Gastrocnemius medialis (tissue), 4 donors: ENCODE measurements at regions not wholly inside any gene's neighbourhood (a gene's known extent, or its start where the extent isn't known, plus 50 kb on each side); places are given as distances from the start of the nearest gene placed in this dataset.
"Not testable (repeated sequence)": the region's sequence is repeated elsewhere in the genome, so short reads cannot be mapped to it uniquely, and the experiment has no call there.

ENCODE experiments used
- ATAC-seq, 2 donors: fragments of 150-250 bp; one replicate each; pipeline ENCODE4 v1.9.1; 2016
- DNase-seq, 2 donors: peaks; one replicate each; pipeline ENCODE4 v3.0.0-alpha.2; 2019
- H3K27ac ChIP-seq, 4 donors: fragments of 200-600 bp; sonication (generic); 1 replicate in 1 of 4; 2 replicates in 3 of 4; pipeline ENCODE4 v1.5.1; 2016 to 2018; ENCODE audit warnings: mild to moderate bottlenecking in 2 of 4, moderate library complexity in 1 of 4
- H3K27me3 ChIP-seq, 3 donors: fragments of 200-600 bp; sonication (generic) in 2 of 3; 1 replicate in 1 of 3; 2 replicates in 2 of 3; pipeline versions ENCODE4 v1.5.1 to v1.6.0; 2016 to 2019; ENCODE audit warnings: mild to moderate bottlenecking in 1 of 3, moderate library complexity in 1 of 3
- H3K36me3 ChIP-seq, 2 donors: fragments of 200-600 bp; sonication (generic) in 1 of 2; one replicate each; pipeline ENCODE4 v1.5.1; 2017 to 2018
- H3K4me1 ChIP-seq, 2 donors: fragments of 200-600 bp; sonication (generic) in 1 of 2; one replicate each; pipeline ENCODE4 v1.5.1; 2016 to 2017; ENCODE audit warnings: mild to moderate bottlenecking in 2 of 2
- H3K4me3 ChIP-seq, 4 donors: fragments of 200-600 bp; sonication (generic) in 3 of 4; 1 replicate in 1 of 4; 2 replicates in 3 of 4; pipeline ENCODE4 v1.5.1; 2016 to 2019; ENCODE audit warnings: mild to moderate bottlenecking in 2 of 4
- H3K9me3 ChIP-seq, 3 donors: fragments of 200-600 bp; sonication (generic) in 2 of 3; 1 replicate in 1 of 3; 2 replicates in 2 of 3; pipeline ENCODE4 v1.5.1; 2016 to 2019
- POLR2A ChIP-seq, 2 donors: fragments of 450-650 bp; IDR thresholded peaks; one replicate each; pipeline ENCODE4 v1.6.1; 2017; ENCODE audit warnings: antibody characterized with exemption in 2 of 2, mild to moderate bottlenecking in 2 of 2, moderate library complexity in 2 of 2
- in situ Hi-C, 4 donors: fragments of 200-750 bp; cut with MboI; loops; one replicate each; pipeline versions ENCODE4 v1.15.0 to v1.8.0; 2017; ENCODE audit warnings: low sequenced_read_pairs in 4 of 4
- intact Hi-C: fragments of 100-400 bp; cut with DNase I; formaldehyde crosslinking; loops from one replicate; pipeline ENCODE4 v1.15.1; 2023; ENCODE audit warnings: low total_unique reads
- TF ChIP-seq, protein P1 (sequence below), 5 experiments: fragments of 450-650 bp in 3 of 5; fragments of 200-600 bp in 2 of 5; sonication (generic) in 2 of 5; IDR thresholded peaks in 4 of 5; conservative IDR thresholded peaks in 1 of 5; 1 replicate in 4 of 5; 2 replicates in 1 of 5; pipeline ENCODE4 v1.5.1; 2016 to 2019; ENCODE audit warnings: antibody characterized with exemption in 5 of 5, mild to moderate bottlenecking in 3 of 5, moderate library complexity in 3 of 5

DNA sequence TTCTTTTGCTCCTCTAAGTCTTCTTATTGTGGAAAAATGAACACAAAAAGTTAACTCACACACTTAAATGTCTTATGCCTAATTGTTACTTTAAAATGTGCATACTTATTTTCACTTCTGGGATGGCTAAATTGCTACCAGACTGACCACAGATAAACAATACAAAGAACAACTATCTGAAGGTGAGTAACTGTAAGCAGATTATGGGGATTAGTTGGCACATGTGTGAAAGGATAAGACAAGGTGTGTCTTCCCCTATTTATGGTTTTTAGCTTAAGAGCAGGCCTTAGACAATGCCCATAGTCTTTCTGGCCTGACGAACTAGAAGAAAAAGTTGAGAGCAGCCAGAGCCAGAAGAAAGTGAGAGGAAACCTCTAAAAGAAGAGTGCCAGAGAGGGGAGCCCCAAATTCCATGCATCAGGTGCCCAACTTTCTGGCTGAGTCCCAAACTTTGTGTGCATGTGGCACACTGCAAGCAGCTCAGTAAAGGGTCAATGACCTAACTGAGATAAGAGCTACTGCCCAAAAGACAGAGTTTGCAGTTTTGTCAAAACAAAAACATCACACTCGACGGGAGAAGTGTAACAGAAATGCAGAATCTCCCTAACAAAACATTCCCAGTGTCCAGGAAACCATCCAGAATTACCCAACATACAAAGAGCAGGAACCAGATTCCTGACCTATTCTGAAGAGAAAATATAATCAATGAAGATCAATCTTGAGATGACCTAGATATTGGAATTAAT, 375.4 kb downstream of the KCNRG start:
- H3K4me1 ChIP-seq: peaks cover 21 to 34% of the 10 kb centered on the region in 2 donors
- no peaks in the 10 kb centered on the region for H3K9me3 ChIP-seq
- intact Hi-C loops: no loop called here
- ATAC-seq (no peak), DNase-seq (no peak)
- peak overlapping the region in 1 of 4 donors; percentile 9 for H3K27ac ChIP-seq
- in situ Hi-C loops: loop anchor here in 2 of 4 donors (25.0 kb wide), 2 partner anchors 147 to 403 kb away; partner anchors contain the start of gene TRIM13 (in 1 of the 2)
- H3K27me3 ChIP-seq: no peaks in the 10 kb centered on the region
- no peak overlapping the region for H3K4me3 ChIP-seq
- H3K36me3 ChIP-seq: no peaks in the 10 kb centered on the region
- TF ChIP-seq, protein P1, sequence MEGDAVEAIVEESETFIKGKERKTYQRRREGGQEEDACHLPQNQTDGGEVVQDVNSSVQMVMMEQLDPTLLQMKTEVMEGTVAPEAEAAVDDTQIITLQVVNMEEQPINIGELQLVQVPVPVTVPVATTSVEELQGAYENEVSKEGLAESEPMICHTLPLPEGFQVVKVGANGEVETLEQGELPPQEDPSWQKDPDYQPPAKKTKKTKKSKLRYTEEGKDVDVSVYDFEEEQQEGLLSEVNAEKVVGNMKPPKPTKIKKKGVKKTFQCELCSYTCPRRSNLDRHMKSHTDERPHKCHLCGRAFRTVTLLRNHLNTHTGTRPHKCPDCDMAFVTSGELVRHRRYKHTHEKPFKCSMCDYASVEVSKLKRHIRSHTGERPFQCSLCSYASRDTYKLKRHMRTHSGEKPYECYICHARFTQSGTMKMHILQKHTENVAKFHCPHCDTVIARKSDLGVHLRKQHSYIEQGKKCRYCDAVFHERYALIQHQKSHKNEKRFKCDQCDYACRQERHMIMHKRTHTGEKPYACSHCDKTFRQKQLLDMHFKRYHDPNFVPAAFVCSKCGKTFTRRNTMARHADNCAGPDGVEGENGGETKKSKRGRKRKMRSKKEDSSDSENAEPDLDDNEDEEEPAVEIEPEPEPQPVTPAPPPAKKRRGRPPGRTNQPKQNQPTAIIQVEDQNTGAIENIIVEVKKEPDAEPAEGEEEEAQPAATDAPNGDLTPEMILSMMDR (IDR thresholded peaks at IDR 0.05 in 4 of 5, conservative IDR thresholded peaks at IDR 0.05 in 1 of 5): no peak
- no peak for TF ChIP-seq POLR2A (IDR thresholded peaks at IDR 0.05)

DNA sequence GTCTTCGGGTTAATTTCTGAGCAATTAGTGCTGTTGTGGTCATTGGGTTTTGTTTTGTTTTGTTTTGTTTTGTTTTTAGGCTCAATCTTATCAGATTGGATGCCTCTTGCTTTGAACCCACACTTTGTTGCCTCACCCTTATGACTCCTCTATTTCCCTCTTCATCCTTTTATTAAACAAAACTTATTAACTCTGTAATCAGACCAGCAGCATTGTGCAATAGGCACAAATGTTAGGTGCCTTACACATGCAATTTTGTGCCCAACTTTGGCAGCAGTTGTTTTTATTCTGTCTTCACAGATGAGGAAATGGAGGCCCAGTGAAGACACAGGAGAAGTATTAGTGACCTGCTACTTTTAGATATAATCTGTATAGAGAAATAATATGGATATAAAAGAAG, 377.7 kb downstream of the KCNRG start:
- Histone ChIP-seq H3K36me3 (no peaks in the 10 kb centered on the region), H3K4me3 (no peak overlapping the region), H3K4me1 (peaks cover 15 to 22% of the 10 kb centered on the region in 2 donors), H3K9me3 (no peaks in the 10 kb centered on the region), H3K27me3 (no peaks in the 10 kb centered on the region), H3K27ac (peak overlapping the region; percentile 9 to 63 (median 48))
- in situ Hi-C loops: loop anchor here in 2 of 4 donors (25.0 kb wide), 2 partner anchors 144 to 406 kb away; partner anchors contain the start of gene TRIM13 (in 1 of the 2)
- TF ChIP-seq POLR2A (IDR thresholded peaks at IDR 0.05): no peak
- TF ChIP-seq, protein P1 (IDR thresholded peaks at IDR 0.05 in 4 of 5, conservative IDR thresholded peaks at IDR 0.05 in 1 of 5): no peak
- DNase-seq: no peak
- intact Hi-C loops: no loop called here
- no peak for ATAC-seq

DNA sequence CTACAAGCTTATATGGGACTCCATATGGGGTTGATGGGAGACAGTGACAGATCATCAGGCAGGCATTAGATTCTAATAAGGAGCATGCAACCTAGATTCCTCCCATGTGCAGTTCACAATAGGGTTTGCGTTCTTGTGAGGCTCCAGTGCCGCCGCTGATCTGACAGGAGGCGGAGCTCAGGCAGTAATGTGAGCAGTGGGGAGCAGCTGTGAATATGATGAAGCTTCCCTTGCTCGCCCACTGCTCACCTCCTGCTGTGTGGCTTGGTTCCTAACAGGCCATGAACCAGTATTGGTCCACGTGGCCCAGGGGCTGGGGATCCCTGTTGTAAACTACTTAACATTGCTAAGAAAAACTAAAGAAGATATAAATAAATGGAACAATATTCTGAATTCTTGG, 378.4 kb downstream of the KCNRG start:
- intact Hi-C loops: no loop called here
- Histone ChIP-seq H3K27ac (peak overlapping the region; percentile 9 to 63 (median 48)), H3K9me3 (no peaks in the 10 kb centered on the region), H3K4me3 (no peak overlapping the region), H3K36me3 (no peaks in the 10 kb centered on the region), H3K27me3 (no peaks in the 10 kb centered on the region), H3K4me1 (peaks cover 15 to 20% of the 10 kb centered on the region in 2 donors)
- TF ChIP-seq POLR2A (IDR thresholded peaks at IDR 0.05): no peak
- TF ChIP-seq, protein P1 (IDR thresholded peaks at IDR 0.05 in 4 of 5, conservative IDR thresholded peaks at IDR 0.05 in 1 of 5): no peak
- peak in 1 of 2 donors; percentile 43 for DNase-seq
- in situ Hi-C loops: loop anchor here in 2 of 4 donors (25.0 kb wide), 2 partner anchors 144 to 406 kb away; partner anchors contain the start of gene TRIM13 (in 1 of the 2)
- peak in 1 of 2 donors; percentile 61 for ATAC-seq

DNA sequence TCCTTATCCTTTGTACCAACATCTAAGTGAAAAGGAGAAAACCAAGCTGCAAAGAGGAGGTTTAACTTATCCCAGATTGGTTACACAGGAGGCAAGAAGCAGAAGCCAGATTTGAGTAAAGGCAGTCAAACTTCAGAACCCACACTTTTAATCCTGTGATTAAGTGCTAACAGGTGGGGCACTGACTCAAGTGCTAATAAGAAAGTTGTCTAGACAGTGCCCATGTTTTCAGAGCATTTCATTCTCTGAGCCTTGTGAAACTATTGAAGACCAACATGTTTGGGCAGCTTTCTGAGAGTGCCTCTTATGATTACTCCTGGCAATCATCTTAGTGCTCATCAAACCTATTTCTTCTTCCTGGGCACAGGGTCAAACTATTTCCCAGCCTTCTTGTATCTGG, 380.8 kb downstream of the KCNRG start:
- intact Hi-C loops: no loop called here
- in situ Hi-C loops: loop anchor here in 2 of 4 donors (25.0 kb wide), 2 partner anchors 141 to 409 kb away; partner anchors contain the start of gene TRIM13 (in 1 of the 2)
- no peak for TF ChIP-seq POLR2A (IDR thresholded peaks at IDR 0.05)
- TF ChIP-seq, protein P1 (IDR thresholded peaks at IDR 0.05 in 4 of 5, conservative IDR thresholded peaks at IDR 0.05 in 1 of 5): no peak

DNA sequence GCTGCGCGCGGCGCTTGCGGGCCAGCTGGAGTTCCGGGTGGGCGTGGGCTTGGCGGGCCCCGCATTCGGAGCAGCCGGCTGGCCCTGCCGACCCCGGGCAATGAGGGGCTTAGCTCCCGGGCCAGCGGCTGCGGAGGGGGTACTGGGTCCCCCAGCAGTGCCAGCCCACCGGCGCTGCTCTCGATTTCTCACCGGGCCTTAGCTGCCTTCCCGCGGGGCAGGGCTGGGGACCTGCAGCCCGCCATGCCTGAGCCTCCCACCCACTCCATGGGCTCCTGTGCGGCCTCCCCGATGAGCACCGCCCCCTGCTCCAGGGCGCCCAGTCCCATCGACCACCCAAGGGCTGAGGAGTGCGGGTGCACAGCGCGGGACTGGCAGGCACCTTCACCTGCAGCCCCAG, 381.4 kb downstream of the KCNRG start:
- DNase-seq, ATAC-seq, H3K36me3 ChIP-seq, H3K4me3 ChIP-seq, intact Hi-C loops, H3K27me3 ChIP-seq, H3K27ac ChIP-seq, H3K9me3 ChIP-seq: not testable (repeated sequence)
- H3K4me1 ChIP-seq: peaks cover 26 to 29% of the 10 kb centered on the region in 2 donors
- in situ Hi-C loops: loop anchor here in 2 of 4 donors (25.0 kb wide), 2 partner anchors 141 to 409 kb away; partner anchors contain the start of gene TRIM13 (in 1 of the 2)

More for the DNA sequence above, 380.8 kb downstream of the KCNRG start:
- H3K4me3 ChIP-seq: no peak overlapping the region
- peaks cover 21 to 29% of the 10 kb centered on the region in 2 donors for H3K4me1 ChIP-seq
- peak overlapping the region in 3 of 4 donors; percentile 22 to 41 (median 23) for H3K27ac ChIP-seq
- H3K27me3 ChIP-seq: no peaks in the 10 kb centered on the region
- ATAC-seq: peak in 1 of 2 donors; percentile 63
- DNase-seq: no peak
- H3K9me3 ChIP-seq: no peaks in the 10 kb centered on the region
- H3K36me3 ChIP-seq: no peaks in the 10 kb centered on the region
